MM.1S (cell line): ENCODE measurements at regions not wholly inside any gene's neighbourhood (a gene's known extent, or its start where the extent isn't known, plus 50 kb on each side); places are given as distances from the start of the nearest gene placed in this dataset.

Experiments
- EZH2phosphoT487 ChIP-seq: fragments of 300-600 bp; sonication (generic); IDR thresholded peaks from 2 replicates; pipeline ENCODE4 v1.6.1; 2018; ENCODE audit warnings: antibody characterized with exemption, low read length
- TF ChIP-seq, protein P1 (sequence below): fragments of 300-600 bp; sonication (generic); IDR thresholded peaks from 2 replicates; pipeline ENCODE4 v1.5.1; 2016; ENCODE audit warnings: antibody characterized with exemption, low read length, mixed read lengths

DNA sequence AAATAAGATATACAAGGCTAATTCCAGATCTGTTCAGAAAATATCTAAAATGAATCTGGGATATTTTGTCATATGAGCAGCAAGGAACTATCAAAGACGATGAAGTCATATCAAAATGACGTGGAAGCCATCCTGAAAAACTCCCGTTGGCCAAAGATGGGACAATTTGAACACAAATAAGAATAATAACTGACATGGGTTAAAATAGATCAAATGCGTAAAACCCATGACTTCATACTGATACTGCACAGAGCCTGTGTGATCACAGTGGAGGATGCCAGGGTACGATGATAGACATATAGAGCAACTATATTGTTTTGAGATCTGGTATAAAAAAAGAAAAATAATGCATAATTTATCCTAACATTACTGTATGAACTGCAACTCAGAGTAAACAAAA, 51.0 kb upstream of the PIP5K1B start:
- TF ChIP-seq, protein P1, sequence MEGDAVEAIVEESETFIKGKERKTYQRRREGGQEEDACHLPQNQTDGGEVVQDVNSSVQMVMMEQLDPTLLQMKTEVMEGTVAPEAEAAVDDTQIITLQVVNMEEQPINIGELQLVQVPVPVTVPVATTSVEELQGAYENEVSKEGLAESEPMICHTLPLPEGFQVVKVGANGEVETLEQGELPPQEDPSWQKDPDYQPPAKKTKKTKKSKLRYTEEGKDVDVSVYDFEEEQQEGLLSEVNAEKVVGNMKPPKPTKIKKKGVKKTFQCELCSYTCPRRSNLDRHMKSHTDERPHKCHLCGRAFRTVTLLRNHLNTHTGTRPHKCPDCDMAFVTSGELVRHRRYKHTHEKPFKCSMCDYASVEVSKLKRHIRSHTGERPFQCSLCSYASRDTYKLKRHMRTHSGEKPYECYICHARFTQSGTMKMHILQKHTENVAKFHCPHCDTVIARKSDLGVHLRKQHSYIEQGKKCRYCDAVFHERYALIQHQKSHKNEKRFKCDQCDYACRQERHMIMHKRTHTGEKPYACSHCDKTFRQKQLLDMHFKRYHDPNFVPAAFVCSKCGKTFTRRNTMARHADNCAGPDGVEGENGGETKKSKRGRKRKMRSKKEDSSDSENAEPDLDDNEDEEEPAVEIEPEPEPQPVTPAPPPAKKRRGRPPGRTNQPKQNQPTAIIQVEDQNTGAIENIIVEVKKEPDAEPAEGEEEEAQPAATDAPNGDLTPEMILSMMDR, result no peak
- TF ChIP-seq EZH2phosphoT487, result no peak
